ENCODE measurements at regions not wholly inside any gene's neighbourhood (a gene's known extent, or its start where the extent isn't known, plus 50 kb on each side); places are given as distances from the start of the nearest gene placed in this dataset.

GRCh38 chr9:90034071-90034470 lies 429.3 kb downstream of the GADD45G start:
- no peaks in the 10 kb centered on the region for H3K27me3 ChIP-seq (ENCODE audit: control insufficient read depth, extremely low read depth, insufficient read depth, low read length)
- H3K4me2 ChIP-seq (ENCODE audit: control insufficient read depth, extremely low read depth, insufficient read depth, low read depth, low read length): no peak overlapping the region
- dilution Hi-C loops (cut with MboI; ENCODE audit: extremely low pct_ligation_motif_present, low sequenced_read_pairs): no loop called here
- no peaks in the 10 kb centered on the region for H3K36me3 ChIP-seq (ENCODE audit: control insufficient read depth in 2 of 2, extremely low read depth in 1 of 2, insufficient read depth in 2 of 2, low read length in 2 of 2)
- TF ChIP-seq CTCF (optimal IDR thresholded peaks at IDR 0.05 in 1 of 3, IDR thresholded peaks at IDR 0.05 in 1 of 3, conservative IDR thresholded peaks at IDR 0.05 in 1 of 3; ENCODE audit: extremely low read depth in 1 of 3, insufficient read depth in 2 of 3, low read length in 3 of 3) (no peak), EZH2 (IDR thresholded peaks at IDR 0.05; ENCODE audit: low read length) (no peak)
- no peak overlapping the region for H3K4me3 ChIP-seq (ENCODE audit: control insufficient read depth in 2 of 3, extremely low read depth in 1 of 3, insufficient read depth in 2 of 3, low read depth in 1 of 3, low read length in 3 of 3)
- DNase-seq (ENCODE audit: low read depth, low spot score) (no peak), FAIRE-seq (no peak)
- H3K9me1 ChIP-seq (ENCODE audit: control insufficient read depth, extremely low read depth, insufficient read depth, low read length): no peaks in the 10 kb centered on the region
- H3K27ac ChIP-seq (ENCODE audit: control insufficient read depth, insufficient read depth, low read length): no peak overlapping the region
- peaks cover 2% of the 10 kb centered on the region for H4K20me1 ChIP-seq (ENCODE audit: control insufficient read depth, extremely low read depth, insufficient read depth, low read length)
- H2AFZ ChIP-seq (ENCODE audit: control insufficient read depth, low read length): no peak overlapping the region
- H3K9ac ChIP-seq (ENCODE audit: control insufficient read depth, extremely low read depth, insufficient read depth, low read length): no peak overlapping the region
- no peaks in the 10 kb centered on the region for H3K9me3 ChIP-seq (ENCODE audit: control insufficient read depth, low read depth, low read length)
- no peaks in the 10 kb centered on the region for H3K79me2 ChIP-seq (ENCODE audit: control insufficient read depth, insufficient read depth, low read length)
- H3K4me1 ChIP-seq (ENCODE audit: control insufficient read depth, extremely low read depth, insufficient read depth, low read length): peaks cover 13% of the 10 kb centered on the region

DNA sequence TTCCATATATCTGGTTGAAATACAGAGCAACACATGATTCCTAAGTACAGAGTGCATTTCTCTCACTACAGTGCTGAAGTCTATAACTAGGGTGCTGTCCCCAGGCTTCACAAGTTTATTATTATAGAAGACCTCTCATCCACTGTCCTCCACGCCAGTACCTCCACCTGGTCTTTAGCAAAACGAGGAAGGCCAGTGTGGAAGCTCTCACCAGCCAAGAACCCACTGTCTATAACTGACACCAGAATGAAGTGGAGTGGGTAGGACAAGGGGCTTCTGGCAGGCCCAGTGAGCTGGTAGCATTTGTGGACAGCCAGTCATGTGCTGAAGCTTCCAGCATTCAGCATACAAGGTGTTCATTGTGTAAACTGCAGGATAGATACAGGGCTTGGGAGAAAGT lies 430.7 kb downstream of the GADD45G start:
- Histone ChIP-seq H3K27me3 (ENCODE audit: control insufficient read depth, extremely low read depth, insufficient read depth, low read length) (no peaks in the 10 kb centered on the region), H3K9ac (ENCODE audit: control insufficient read depth, extremely low read depth, insufficient read depth, low read length) (no peak overlapping the region), H3K4me3 (ENCODE audit: control insufficient read depth in 2 of 3, extremely low read depth in 1 of 3, insufficient read depth in 2 of 3, low read depth in 1 of 3, low read length in 3 of 3) (no peak overlapping the region), H3K4me1 (ENCODE audit: control insufficient read depth, extremely low read depth, insufficient read depth, low read length) (peaks cover 2% of the 10 kb centered on the region), H3K79me2 (ENCODE audit: control insufficient read depth, insufficient read depth, low read length) (no peaks in the 10 kb centered on the region), H3K9me3 (ENCODE audit: control insufficient read depth, low read depth, low read length) (no peaks in the 10 kb centered on the region), H2AFZ (ENCODE audit: control insufficient read depth, low read length) (no peak overlapping the region), H3K9me1 (ENCODE audit: control insufficient read depth, extremely low read depth, insufficient read depth, low read length) (no peaks in the 10 kb centered on the region), H4K20me1 (ENCODE audit: control insufficient read depth, extremely low read depth, insufficient read depth, low read length) (peaks cover 2% of the 10 kb centered on the region), H3K27ac (ENCODE audit: control insufficient read depth, insufficient read depth, low read length) (no peak overlapping the region), H3K36me3 (ENCODE audit: control insufficient read depth in 2 of 2, extremely low read depth in 1 of 2, insufficient read depth in 2 of 2, low read length in 2 of 2) (no peaks in the 10 kb centered on the region), H3K4me2 (ENCODE audit: control insufficient read depth, extremely low read depth, insufficient read depth, low read depth, low read length) (no peak overlapping the region)
- DNase-seq (ENCODE audit: low read depth, low spot score): no peak
- TF ChIP-seq EZH2 (IDR thresholded peaks at IDR 0.05; ENCODE audit: low read length) (no peak), CTCF (optimal IDR thresholded peaks at IDR 0.05 in 1 of 3, IDR thresholded peaks at IDR 0.05 in 1 of 3, conservative IDR thresholded peaks at IDR 0.05 in 1 of 3; ENCODE audit: extremely low read depth in 1 of 3, insufficient read depth in 2 of 3, low read length in 3 of 3) (no peak)
- dilution Hi-C loops (cut with MboI; ENCODE audit: extremely low pct_ligation_motif_present, low sequenced_read_pairs): no loop called here
- no peak for FAIRE-seq

All from keratinocyte (primary cell).